ENCODE measurements at regions not wholly inside any gene's neighbourhood (a gene's known extent, or its start where the extent isn't known, plus 50 kb on each side); places are given as distances from the start of the nearest gene placed in this dataset.

DNA sequence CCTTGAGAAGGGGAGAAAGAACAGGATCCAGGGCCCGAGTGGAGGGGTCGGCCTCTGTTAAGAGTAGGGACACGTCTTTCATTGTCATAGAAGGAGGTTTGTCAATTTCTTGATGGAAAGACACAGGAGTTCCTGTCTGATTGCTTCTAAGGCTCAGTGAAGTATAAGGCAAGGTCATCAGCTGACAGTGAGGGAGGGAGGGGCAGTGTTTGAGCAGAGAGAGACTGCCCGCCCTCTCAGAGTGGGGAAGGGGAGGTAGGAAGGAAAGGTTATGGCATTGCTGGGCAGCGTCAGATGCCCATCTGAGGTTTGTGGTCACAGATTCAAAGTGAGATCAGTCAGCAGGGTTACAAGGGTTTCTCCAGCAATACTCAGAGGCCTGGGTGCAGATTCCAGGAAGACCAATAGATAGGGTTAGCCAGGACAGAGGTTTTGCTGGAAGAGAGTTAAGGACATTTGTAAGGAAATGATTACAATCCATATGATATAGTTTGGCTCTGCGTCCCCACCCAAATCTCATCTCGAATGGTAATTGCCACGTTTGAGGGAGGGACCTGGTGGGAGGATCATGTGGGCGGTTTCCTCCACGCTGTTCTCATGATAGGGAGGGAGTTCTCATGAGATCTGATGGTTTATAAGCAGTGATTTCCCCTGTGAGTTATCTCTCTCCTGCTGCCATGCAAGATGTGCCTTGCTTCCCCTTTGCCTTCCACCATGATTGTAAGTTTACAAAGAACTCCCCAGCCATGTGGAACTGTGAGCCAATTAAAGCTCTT lies 127.2 kb upstream of the GJB5 start:
- TF ChIP-seq POLR2A (IDR thresholded peaks at IDR 0.05) (no peak), CTCF (IDR thresholded peaks at IDR 0.05) (no peak), POLR2AphosphoS5 (IDR thresholded peaks at IDR 0.05) (no peak)
- Histone ChIP-seq H3K36me3 (no peaks in the 10 kb centered on the region), H3K27me3 (replicated peaks; ENCODE audit: insufficient read depth) (no peaks in the 10 kb centered on the region), H3K4me3 (no peak overlapping the region), H3K4me1 (replicated peaks) (no peaks in the 10 kb centered on the region), H3K9me3 (no peaks in the 10 kb centered on the region), H3K27ac (no peak overlapping the region)
- no peak for DNase-seq (ENCODE audit: low spot score)
- intact Hi-C loops (cut with DNase I), result no loop called here
- WGBS, result 71% methylated on average over 10 of the region's 10 CpGs

DNA sequence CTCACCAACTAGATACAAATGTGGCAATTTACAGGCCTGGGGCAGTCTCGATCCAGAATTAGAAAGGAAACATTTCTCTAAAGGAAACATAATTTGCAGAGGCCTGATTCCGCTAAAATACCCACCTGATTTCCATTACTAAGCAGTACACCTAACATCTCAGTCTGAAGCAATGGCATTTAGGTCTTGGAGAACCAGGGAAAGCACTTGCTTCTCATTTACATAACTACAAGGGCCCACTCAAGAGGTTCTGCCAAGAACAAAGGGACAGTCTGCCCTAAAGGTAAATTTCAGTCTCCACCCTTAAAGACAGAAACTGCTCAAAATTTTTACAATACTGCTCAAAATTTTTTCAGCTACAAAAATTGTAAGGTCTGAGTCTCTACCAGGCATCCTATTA lies 123.7 kb upstream of the GJB5 start:
- H3K4me1 ChIP-seq (replicated peaks), result no peaks in the 10 kb centered on the region
- no peaks in the 10 kb centered on the region for H3K9me3 ChIP-seq
- no peaks in the 10 kb centered on the region for H3K36me3 ChIP-seq
- intact Hi-C loops (cut with DNase I), result no loop called here
- no peak overlapping the region for H3K27ac ChIP-seq
- no peak overlapping the region for H3K4me3 ChIP-seq
- 84% methylated on average over 2 of the region's 2 CpGs for WGBS
- no peak for DNase-seq (ENCODE audit: low spot score)
- H3K27me3 ChIP-seq (replicated peaks; ENCODE audit: insufficient read depth), result no peaks in the 10 kb centered on the region
- TF ChIP-seq POLR2AphosphoS5 (IDR thresholded peaks at IDR 0.05) (no peak), POLR2A (IDR thresholded peaks at IDR 0.05) (no peak), CTCF (IDR thresholded peaks at IDR 0.05) (no peak)

- Histone ChIP-seq H3K9me3 (no peaks in the 10 kb centered on the region), H3K27me3 (replicated peaks; ENCODE audit: insufficient read depth) (no peaks in the 10 kb centered on the region), H3K36me3 (no peaks in the 10 kb centered on the region), H3K4me3 (no peak overlapping the region), H3K27ac (no peak overlapping the region), H3K4me1 (replicated peaks) (no peaks in the 10 kb centered on the region)
- no peak for DNase-seq (ENCODE audit: low spot score)
- TF ChIP-seq CTCF (IDR thresholded peaks at IDR 0.05) (no peak), POLR2A (IDR thresholded peaks at IDR 0.05) (no peak), POLR2AphosphoS5 (IDR thresholded peaks at IDR 0.05) (no peak)
- intact Hi-C loops (cut with DNase I), result no loop called here
- WGBS, result 42% methylated on average over 5 of the region's 9 CpGs
Measured at GRCh38 chr1:34639701-34640100, 115.1 kb upstream of the GJB5 start.

GRCh38 chr1:34640654-34641401 lies 114.0 kb upstream of the GJB5 start:
- intact Hi-C loops (cut with DNase I), result no loop called here
- Histone ChIP-seq H3K4me1 (replicated peaks) (no peaks in the 10 kb centered on the region), H3K27me3 (replicated peaks; ENCODE audit: insufficient read depth) (no peaks in the 10 kb centered on the region), H3K36me3 (no peaks in the 10 kb centered on the region), H3K9me3 (no peaks in the 10 kb centered on the region), H3K4me3 (no peak overlapping the region), H3K27ac (no peak overlapping the region)
- TF ChIP-seq CTCF (IDR thresholded peaks at IDR 0.05) (no peak), POLR2AphosphoS5 (IDR thresholded peaks at IDR 0.05) (no peak), POLR2A (IDR thresholded peaks at IDR 0.05) (no peak)
- WGBS, result 49% methylated on average over 10 of the region's 10 CpGs
- DNase-seq (ENCODE audit: low spot score), result no peak

Data from prostate gland (tissue), 2 donors.